Motor neuron (in vitro differentiated cells): ENCODE measurements at regions not wholly inside any gene's neighbourhood (a gene's known extent, or its start where the extent isn't known, plus 50 kb on each side); places are given as distances from the start of the nearest gene placed in this dataset.

ENCODE experiments used
- ATAC-seq, 8 experiments: fragments of 200-7000 bp; cut with Tn5 transposase; replicated peaks in 6 of 8; 2 replicates each; pipeline ENCODE4 v1.8.0; 2021; ENCODE audit warnings: mild to moderate bottlenecking in 8 of 8, moderate library complexity in 8 of 8
- H3K27ac ChIP-seq, 2 donors: fragments of 250-450 bp; sonication (Bioruptor Pico); 2 replicates each; pipeline ENCODE4 v1.9.0; 2021; ENCODE audit warnings: antibody characterized with exemption in 2 of 2, mild to moderate bottlenecking in 2 of 2, moderate library complexity in 1 of 2
- H3K4me1 ChIP-seq, 2 donors: fragments of 250-450 bp; sonication (Bioruptor Pico); replicated peaks in 1 of 2; 2 replicates each; pipeline ENCODE4 v1.6.1; 2021; ENCODE audit warnings: antibody characterized with exemption in 2 of 2, mild to moderate bottlenecking in 2 of 2, moderate library complexity in 1 of 2
- H3K4me3 ChIP-seq, 5 donors: fragments of 250-450 bp; sonication (Bioruptor Pico); 2 replicates each; pipeline ENCODE4 v1.9.0; 2021; ENCODE audit warnings: antibody characterized with exemption in 5 of 5, mild to moderate bottlenecking in 5 of 5, moderate library complexity in 4 of 5
- WGBS, 10 experiments: fragments of 450-650 bp; shearing (Covaris generic); methylation state at CpG; one replicate each; pipeline ENCODE4 v1.0.0; 2022; 5-methylcytosine and 5-hydroxymethylcytosine counted together
- in situ Hi-C, 9 experiments: fragments of 400-800 bp; cut with MboI; loops; one replicate each; pipeline ENCODE4 v1.15.0; 2021; ENCODE audit warnings: low sequenced_read_pairs in 9 of 9, low pct_unique_long_range_greater_than_20kb in 2 of 9; ENCODE audit not compliant: unreplicated experiment in 9 of 9

DNA sequence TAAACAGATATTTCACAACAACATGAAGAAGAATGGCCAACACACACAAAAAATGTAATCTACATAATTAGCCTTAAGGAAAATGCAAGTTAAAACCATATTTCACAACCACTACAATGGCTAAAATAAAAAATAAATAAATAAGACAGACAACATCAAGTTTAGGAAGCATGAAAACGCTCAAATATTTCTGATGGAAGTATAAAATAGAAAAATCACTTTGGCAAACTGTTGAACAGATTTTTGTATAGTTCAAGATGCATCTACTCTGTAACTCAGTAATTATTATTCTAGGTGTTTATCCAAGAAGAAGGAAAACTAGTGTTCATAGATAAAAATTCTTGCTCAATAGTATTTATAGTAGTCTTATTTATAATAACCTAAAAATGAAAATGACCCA lies 1410.1 kb upstream of the ADGRB3 start:
- WGBS, 10 experiments: 0 to 100% (median 61%) methylated on average over 1 of the region's 1 CpG
- in situ Hi-C loops: no loop called here
- H3K27ac ChIP-seq: no peak overlapping the region
- H3K4me1 ChIP-seq: no peaks in the 10 kb centered on the region
- no peak overlapping the region for H3K4me3 ChIP-seq
- ATAC-seq: no peak

DNA sequence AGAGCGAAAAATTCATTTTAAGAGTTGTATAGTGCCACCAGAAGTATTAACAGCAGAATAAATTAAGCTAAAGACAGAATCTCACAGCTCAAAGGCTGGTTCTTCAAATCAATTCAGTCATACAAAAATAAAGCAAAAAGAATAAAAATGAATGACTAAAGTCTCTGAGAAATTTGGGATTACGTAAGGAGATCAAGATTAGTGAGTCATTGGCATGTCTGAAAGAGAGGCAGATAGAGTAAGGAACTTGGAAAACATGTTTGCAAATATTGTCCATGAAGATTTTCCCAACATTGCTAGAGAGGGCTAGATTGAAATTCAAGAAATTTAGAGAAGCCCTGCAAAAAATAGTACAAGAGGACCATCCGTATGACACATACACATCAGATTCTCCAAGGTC lies 1413.9 kb upstream of the ADGRB3 start:
- Histone ChIP-seq H3K4me3 (no peak overlapping the region), H3K27ac (no peak overlapping the region), H3K4me1 (no peaks in the 10 kb centered on the region)
- ATAC-seq: no peak
- in situ Hi-C loops: no loop called here
- WGBS, 10 experiments: 25 to 100% (median 87%) methylated on average over 1 to 3 of the region's 3 CpGs

DNA sequence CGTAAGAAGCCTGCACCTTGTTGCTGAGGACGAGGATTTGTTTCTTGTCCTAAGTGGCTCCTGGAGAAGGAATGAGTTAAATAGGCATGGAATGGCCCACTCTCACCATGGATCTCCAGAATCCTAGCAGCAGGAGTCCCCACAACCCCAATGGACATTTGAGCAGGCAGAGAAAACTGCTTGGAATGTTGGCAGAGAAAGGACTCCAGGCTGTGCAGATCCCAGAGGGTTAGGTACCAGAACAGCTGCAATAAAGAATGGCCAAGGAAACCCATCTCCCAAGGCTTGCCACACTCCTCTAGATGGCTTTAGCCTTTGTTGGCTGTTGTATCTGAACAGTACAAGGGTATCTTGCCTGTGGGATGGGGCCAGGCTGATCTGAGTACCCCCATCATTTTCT lies 1415.7 kb upstream of the ADGRB3 start:
- ATAC-seq: no peak
- H3K4me1 ChIP-seq: no peaks in the 10 kb centered on the region
- 21 to 100% (median 79%) methylated on average over 1 to 2 of the region's 2 CpGs; no CpG with 5 or more reads in 1 of the 10 experiments for WGBS, 10 experiments
- H3K4me3 ChIP-seq: no peak overlapping the region
- in situ Hi-C loops: no loop called here
- no peak overlapping the region for H3K27ac ChIP-seq

DNA sequence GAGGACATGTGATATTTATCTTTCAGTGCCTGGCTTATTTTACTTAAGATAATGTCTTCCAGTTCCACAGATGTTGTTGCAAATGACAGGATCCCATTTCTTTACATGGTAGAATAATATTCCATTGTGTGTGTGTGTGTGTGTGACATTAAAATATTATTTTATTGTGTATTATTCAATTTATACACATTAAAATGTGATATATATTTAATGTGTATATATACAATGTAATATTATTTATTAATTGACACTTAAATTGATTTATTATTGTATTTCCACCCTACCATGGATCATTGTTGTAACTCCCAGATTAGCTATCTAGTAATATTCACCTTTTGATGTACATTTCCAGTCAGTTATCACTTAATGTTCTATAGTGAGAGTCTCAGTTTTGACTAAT lies 1422.5 kb upstream of the ADGRB3 start:
- no peaks in the 10 kb centered on the region for H3K4me1 ChIP-seq
- no peak for ATAC-seq
- in situ Hi-C loops: no loop called here
- no peak overlapping the region for H3K4me3 ChIP-seq
- no peak overlapping the region for H3K27ac ChIP-seq

DNA sequence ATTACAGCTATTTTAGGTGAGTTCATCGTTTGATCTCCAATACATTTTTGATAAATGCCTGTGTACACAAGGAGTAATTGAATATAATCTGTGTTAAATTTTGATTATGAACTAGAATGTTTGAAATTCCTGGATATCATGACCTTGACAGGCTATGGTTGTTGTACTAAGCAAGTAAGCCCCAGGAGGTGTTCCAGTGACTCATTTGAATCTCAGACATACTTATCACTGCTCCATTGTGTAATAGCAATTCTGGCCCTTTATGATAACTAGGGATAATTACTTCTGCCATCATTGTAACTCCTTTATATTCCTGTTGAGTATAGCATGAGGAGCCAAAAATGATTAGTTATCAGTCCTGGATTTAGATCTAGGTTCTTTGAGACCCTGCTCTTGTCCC lies 1424.6 kb upstream of the ADGRB3 start:
- Histone ChIP-seq H3K27ac (no peak overlapping the region), H3K4me1 (no peaks in the 10 kb centered on the region), H3K4me3 (no peak overlapping the region)
- no peak for ATAC-seq
- WGBS, 10 experiments: 0 to 100% (median 4%) methylated on average over 1 of the region's 1 CpG; no CpG with 5 or more reads in 4 of the 10 experiments
- in situ Hi-C loops: no loop called here

DNA sequence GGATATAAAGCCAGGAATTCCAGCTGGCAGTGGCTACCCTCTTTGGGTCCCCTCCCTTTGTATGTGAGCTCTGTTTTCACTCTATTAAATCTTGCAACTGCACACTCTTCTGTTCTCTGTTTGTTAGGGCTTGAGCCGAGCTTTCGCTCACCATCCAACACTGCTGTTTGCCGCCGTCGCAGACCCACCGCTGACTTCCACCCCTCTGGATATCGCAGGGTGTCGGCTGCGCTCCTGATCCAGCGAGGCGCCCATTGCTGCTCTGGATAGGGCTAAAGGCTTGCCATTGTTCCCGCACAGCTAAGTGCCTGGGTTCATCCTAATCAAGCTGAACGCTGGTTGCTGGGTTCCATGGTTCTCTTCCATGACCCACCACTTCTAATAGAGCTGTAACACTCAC lies 1433.5 kb upstream of the ADGRB3 start:
- 36 to 100% (median 94%) methylated on average over 3 to 13 of the region's 13 CpGs; no CpG with 5 or more reads in 4 of the 10 experiments for WGBS, 10 experiments
- no peaks in the 10 kb centered on the region for H3K4me1 ChIP-seq
- no peak overlapping the region for H3K4me3 ChIP-seq
- no peak overlapping the region for H3K27ac ChIP-seq
- in situ Hi-C loops: no loop called here
- ATAC-seq: no peak

- WGBS, 10 experiments: 0 to 92% (median 87%) methylated on average over 1 to 3 of the region's 7 CpGs; no CpG with 5 or more reads in 5 of the 10 experiments
- H3K4me3 ChIP-seq: no peak overlapping the region
- no peak for ATAC-seq
- no peaks in the 10 kb centered on the region for H3K4me1 ChIP-seq
- H3K27ac ChIP-seq: no peak overlapping the region
- in situ Hi-C loops: no loop called here
Observed at GRCh38 chr6:67200626-67201403, 1434.3 kb upstream of the ADGRB3 start.

- Histone ChIP-seq H3K27ac (no peak overlapping the region), H3K4me3 (no peak overlapping the region), H3K4me1 (no peaks in the 10 kb centered on the region)
- no peak for ATAC-seq
- in situ Hi-C loops: no loop called here
- WGBS, 10 experiments: 8 to 91% (median 65%) methylated on average over 2 to 6 of the region's 6 CpGs
Observed at GRCh38 chr6:67199425-67199824, 1435.7 kb upstream of the ADGRB3 start.

DNA sequence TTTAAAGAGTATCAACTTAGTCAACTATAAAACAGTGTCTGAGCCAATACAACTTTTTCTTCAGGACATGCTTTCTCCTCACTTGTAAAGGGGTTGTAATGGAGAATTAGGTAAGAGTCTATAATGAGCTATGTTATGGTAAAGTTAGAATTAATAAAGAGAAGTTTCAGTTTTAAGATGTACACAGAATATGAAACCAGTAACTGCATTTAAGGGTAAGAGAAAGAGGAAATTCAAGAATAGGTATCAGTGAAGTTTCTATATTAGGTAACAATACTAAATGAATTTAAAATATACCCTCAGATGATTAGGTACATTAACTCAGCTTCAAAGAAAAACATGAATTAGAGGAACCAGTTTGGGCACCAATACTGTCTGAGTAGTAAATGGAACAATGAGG lies 1444.3 kb upstream of the ADGRB3 start:
- no peaks in the 10 kb centered on the region for H3K4me1 ChIP-seq
- no peak for ATAC-seq

GRCh38 chr6:67184405-67184804 lies 1450.7 kb upstream of the ADGRB3 start:
- ATAC-seq: no peak
- H3K27ac ChIP-seq: no peak overlapping the region
- in situ Hi-C loops: no loop called here
- 0 to 100% (median 75%) methylated on average over 1 of the region's 1 CpG; no CpG with 5 or more reads in 7 of the 10 experiments for WGBS, 10 experiments
- no peak overlapping the region for H3K4me3 ChIP-seq
- no peaks in the 10 kb centered on the region for H3K4me1 ChIP-seq

More for the DNA sequence above, 1444.3 kb upstream of the ADGRB3 start:
- no peak overlapping the region for H3K4me3 ChIP-seq
- H3K27ac ChIP-seq: no peak overlapping the region
- in situ Hi-C loops: no loop called here

GRCh38 chr6:67175101-67175500 lies 1460.0 kb upstream of the ADGRB3 start:
- in situ Hi-C loops: no loop called here
- H3K4me3 ChIP-seq: no peak overlapping the region
- no peak overlapping the region for H3K27ac ChIP-seq
- H3K4me1 ChIP-seq: peaks cover 0 to 12% of the 10 kb centered on the region in 2 donors
- ATAC-seq: peak in 4 of 8 experiments; percentile 32 to 96 (median 74)
- WGBS, 10 experiments: 0 to 40% (median 25%) methylated on average over 1 of the region's 1 CpG; no CpG with 5 or more reads in 3 of the 10 experiments

DNA sequence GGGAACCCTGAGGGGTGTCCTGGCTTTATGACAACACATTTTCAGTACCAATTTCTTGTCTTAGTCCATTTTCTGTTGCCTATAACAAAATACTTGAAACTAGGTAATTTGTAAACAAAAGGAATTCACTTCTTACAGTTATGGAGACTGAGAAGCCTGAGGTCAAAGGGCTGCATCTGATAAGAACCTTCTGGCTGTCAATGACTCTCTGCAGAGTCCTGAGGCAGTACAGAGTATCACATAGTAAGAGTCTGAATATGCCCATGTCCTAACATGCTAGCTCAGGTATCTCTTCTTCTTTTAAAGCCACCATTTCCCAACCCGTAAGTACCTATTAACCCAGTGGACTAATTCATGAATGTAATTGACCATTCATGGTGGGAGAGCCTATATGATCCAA lies 1458.6 kb upstream of the EYS start:
- Histone ChIP-seq H3K4me3 (no peak overlapping the region), H3K4me1 (no peaks in the 10 kb centered on the region), H3K27ac (no peak overlapping the region)
- WGBS, 10 experiments: 25 to 100% (median 59%) methylated on average over 1 of the region's 1 CpG; no CpG with 5 or more reads in 4 of the 10 experiments
- in situ Hi-C loops: no loop called here
- ATAC-seq: no peak

- Histone ChIP-seq H3K27ac (no peak overlapping the region), H3K4me1 (no peaks in the 10 kb centered on the region), H3K4me3 (no peak overlapping the region)
- 0 to 100% (median 13%) methylated on average over 1 of the region's 1 CpG; no CpG with 5 or more reads in 5 of the 10 experiments for WGBS, 10 experiments
- in situ Hi-C loops: no loop called here
- no peak for ATAC-seq
Observed at GRCh38 chr6:67160820-67161219, 1453.8 kb upstream of the EYS start.

- in situ Hi-C loops: no loop called here
- WGBS, 10 experiments: 0 to 93% (median 63%) methylated on average over 4 of the region's 4 CpGs
- H3K4me3 ChIP-seq: no peak overlapping the region
Observed at GRCh38 chr6:67141005-67141404, 1434.0 kb upstream of the EYS start.

More at GRCh38 chr6:67141005-67141404, 1434.0 kb upstream of the EYS start:
- Histone ChIP-seq H3K27ac (no peak overlapping the region), H3K4me1 (no peaks in the 10 kb centered on the region)
- ATAC-seq: peak in 1 of 8 experiments; percentile 86
